Kidney (tissue), 13 donors: ENCODE measurements at regions not wholly inside any gene's neighbourhood (a gene's known extent, or its start where the extent isn't known, plus 50 kb on each side); places are given as distances from the start of the nearest gene placed in this dataset.
"Not testable (repeated sequence)": the region's sequence is repeated elsewhere in the genome, so short reads cannot be mapped to it uniquely, and the experiment has no call there.

Experiments used
- DNase-seq, 5 donors: peaks; one replicate each; pipeline ENCODE4 v3.0.0-alpha.2; 2013 to 2020
- FAIRE-seq: peaks from 2 replicates; lab custom pipeline; 2012; peaks lifted over from hg19 to GRCh38; lab: Jason Lieb, UNC
- H3K27ac ChIP-seq, 2 donors: one replicate each; pipeline ENCODE4 v1.7.0; 2013; ENCODE audit warnings: low read depth in 2 of 2, low read length in 2 of 2, inconsistent platforms in 1 of 2
- H3K27me3 ChIP-seq: one replicate; pipeline ENCODE4 v1.7.1; 2013; ENCODE audit warnings: low read length, inconsistent platforms; ENCODE audit not compliant: control insufficient read depth, insufficient read depth
- H3K36me3 ChIP-seq, 3 donors: one replicate each; pipeline versions ENCODE4 v1.7.0 to v1.7.1; 2013; ENCODE audit warnings: low read length in 3 of 3, control low read depth in 1 of 3, inconsistent platforms in 1 of 3; ENCODE audit not compliant: insufficient read depth in 3 of 3, control insufficient read depth in 2 of 3
- H3K4me1 ChIP-seq, 3 donors: one replicate each; pipeline versions ENCODE4 v1.7.0 to v1.7.1; 2013; ENCODE audit warnings: low read length in 3 of 3, inconsistent platforms in 1 of 3, low read depth in 1 of 3; ENCODE audit not compliant: control insufficient read depth in 2 of 3, insufficient read depth in 2 of 3
- H3K4me3 ChIP-seq, 3 donors: one replicate each; pipeline versions ENCODE4 v1.7.0 to v1.8.1; 2013; ENCODE audit warnings: low read length in 3 of 3, control low read depth in 1 of 3, inconsistent platforms in 1 of 3
- H3K9ac ChIP-seq, 3 donors: one replicate each; pipeline versions ENCODE4 v1.7.0 to v1.7.1; 2013; ENCODE audit warnings: low read length in 3 of 3, control low read depth in 1 of 3, inconsistent platforms in 1 of 3
- H3K9me3 ChIP-seq, 3 donors: one replicate each; pipeline versions ENCODE4 v1.7.0 to v1.7.1; 2013; ENCODE audit warnings: low read length in 3 of 3, control low read depth in 1 of 3, inconsistent platforms in 1 of 3; ENCODE audit not compliant: control insufficient read depth in 2 of 3, insufficient read depth in 1 of 3
- CTCF ChIP-seq: IDR thresholded peaks from 3 replicates; pipeline ENCODE4 v1.5.1; 2012; ENCODE audit warnings: mild to moderate bottlenecking, moderate library complexity, borderline replicate concordance; ENCODE audit not compliant: insufficient read depth; ENCODE audit errors: extremely low read depth
- intact Hi-C: fragments of 100-400 bp; cut with DNase I; formaldehyde crosslinking; loops from one replicate; pipeline ENCODE4 v1.11.1; 2022
- donor health status: control.
- donor health status: control.
- donor health status: control.
- donor health status: control.
- donor health status: control.
- donor health status: DM: yes; HTN: yes; CAD: no.
- donor health status: Normal renal cell carcinoma (clear cell type).

DNA sequence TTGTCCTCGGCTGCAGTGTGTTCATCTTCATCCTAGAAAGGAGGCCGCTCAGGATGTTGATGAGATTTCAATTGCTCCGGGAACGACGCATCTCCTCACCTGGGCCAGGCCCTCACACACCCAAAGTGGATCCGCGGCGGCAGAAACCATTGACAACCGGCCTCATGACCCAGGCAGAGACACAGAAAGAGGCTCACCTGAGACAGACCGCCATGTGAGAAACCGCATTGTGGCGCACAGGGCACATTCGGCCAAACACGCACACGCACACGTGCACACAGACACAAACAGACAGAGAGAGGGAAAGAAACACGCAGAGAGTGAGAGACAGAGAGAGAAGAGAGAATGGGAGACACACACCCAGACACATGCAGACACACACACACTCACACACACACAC is 3879.3 kb downstream of the SRGAP2C start:
- H3K4me1 ChIP-seq, H3K27me3 ChIP-seq, H3K9ac ChIP-seq, H3K4me3 ChIP-seq, FAIRE-seq, intact Hi-C loops, H3K36me3 ChIP-seq, H3K27ac ChIP-seq: not testable (repeated sequence)
- DNase-seq = peak in 1 of 5 donors; percentile 31
- H3K9me3 ChIP-seq = peaks cover 0 to 10% (median 0%) of the 10 kb centered on the region in 3 donors

- Histone ChIP-seq H3K4me3 (no peak overlapping the region), H3K9ac (no peak overlapping the region), H3K4me1 (no peaks in the 10 kb centered on the region), H3K27ac (no peak overlapping the region), H3K27me3 (no peaks in the 10 kb centered on the region), H3K9me3 (peaks cover 0 to 14% (median 2%) of the 10 kb centered on the region in 3 donors), H3K36me3 (no peaks in the 10 kb centered on the region)
- FAIRE-seq (no peak), DNase-seq (peak in 2 of 5 donors; percentile 16 to 41)
- no peak for TF ChIP-seq CTCF
- intact Hi-C loops = no loop called here
Measured at GRCh38 chr1:125064481-125064880, 3879.7 kb downstream of the SRGAP2C start.

DNA sequence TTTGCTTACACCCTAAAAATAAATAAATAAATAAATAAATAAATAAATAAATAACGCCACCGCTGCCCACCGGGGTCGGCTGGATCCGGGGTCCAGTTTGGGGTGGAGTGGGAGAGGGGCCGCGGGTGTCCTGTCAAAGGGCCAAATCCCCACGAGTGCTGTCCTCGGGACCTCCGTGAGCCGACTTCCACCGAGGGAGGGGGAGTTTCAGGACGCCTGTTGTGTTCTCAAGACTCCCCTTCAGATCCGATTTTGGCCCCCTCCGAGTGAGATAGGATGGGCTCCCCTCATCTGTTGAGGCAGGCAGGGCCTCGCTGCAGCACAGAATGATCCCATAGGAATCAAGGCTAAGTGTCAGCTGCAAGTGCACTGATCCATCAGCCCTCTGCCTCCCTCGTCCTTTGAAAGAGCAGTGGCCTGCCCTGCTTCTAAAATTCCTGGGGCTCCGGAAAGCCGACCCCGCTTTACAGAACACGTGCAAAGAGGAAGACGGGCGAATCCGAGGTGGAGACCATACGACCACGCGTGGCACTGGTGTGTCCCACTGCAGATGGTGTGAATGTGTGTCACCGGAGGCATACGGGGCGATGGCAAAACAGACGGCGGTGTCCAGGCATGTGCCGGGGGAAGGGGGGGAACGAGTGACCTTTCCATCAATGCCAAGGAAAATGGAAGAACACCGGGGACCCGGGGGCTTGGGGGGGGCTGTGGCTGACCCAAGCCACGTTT is 3880.5 kb downstream of the SRGAP2C start:
- H3K4me1 ChIP-seq = no peaks in the 10 kb centered on the region
- DNase-seq (peak in 1 of 5 donors; percentile 45), FAIRE-seq (no peak)
- H3K4me3 ChIP-seq = no peak overlapping the region
- no peak overlapping the region for H3K9ac ChIP-seq
- H3K27me3 ChIP-seq = no peaks in the 10 kb centered on the region
- H3K9me3 ChIP-seq = peaks cover 0 to 15% (median 10%) of the 10 kb centered on the region in 3 donors
- no peak for TF ChIP-seq CTCF
- no peaks in the 10 kb centered on the region for H3K36me3 ChIP-seq
- intact Hi-C loops = no loop called here
- H3K27ac ChIP-seq = no peak overlapping the region

GRCh38 chr1:125065821-125066180 is 3881.0 kb downstream of the SRGAP2C start:
- Histone ChIP-seq H3K27me3 (no peaks in the 10 kb centered on the region), H3K9me3 (peaks cover 2 to 15% (median 15%) of the 10 kb centered on the region in 3 donors), H3K36me3 (no peaks in the 10 kb centered on the region), H3K4me3 (no peak overlapping the region), H3K4me1 (no peaks in the 10 kb centered on the region), H3K27ac (no peak overlapping the region), H3K9ac (no peak overlapping the region)
- intact Hi-C loops = no loop called here
- DNase-seq (peak in 1 of 5 donors; percentile 16), FAIRE-seq (no peak)
- no peak for TF ChIP-seq CTCF
